GM13977 (cell line): ENCODE measurements at regions not wholly inside any gene's neighbourhood (a gene's known extent, or its start where the extent isn't known, plus 50 kb on each side); places are given as distances from the start of the nearest gene placed in this dataset.
A peak's percentile ranks its signal among the peaks of the same experiment; 100 is the strongest.
"Not testable (repeated sequence)": the region's sequence is repeated elsewhere in the genome, so short reads cannot be mapped to it uniquely, and the experiment has no call there.

ENCODE experiments used
- DNase-seq: peaks from one replicate; pipeline ENCODE4 v3.0.0; 2012; ENCODE audit warnings: low spot score
- in situ Hi-C: fragments of 300-500 bp; cut with MboI; formaldehyde crosslinking; loops from one replicate; pipeline ENCODE4 v1.12.0; 2022; ENCODE audit warnings: low sequenced_read_pairs, low pct_unique_long_range_greater_than_20kb, mixed read lengths, inconsistent platforms; ENCODE audit not compliant: unreplicated experiment
- TF ChIP-seq, protein P1 (sequence below): IDR thresholded peaks from 2 replicates; pipeline ENCODE4 v1.5.1; 2012; ENCODE audit warnings: mild to moderate bottlenecking, control low read depth; ENCODE audit not compliant: insufficient read depth; ENCODE audit errors: extremely low read depth, missing control alignments

DNA sequence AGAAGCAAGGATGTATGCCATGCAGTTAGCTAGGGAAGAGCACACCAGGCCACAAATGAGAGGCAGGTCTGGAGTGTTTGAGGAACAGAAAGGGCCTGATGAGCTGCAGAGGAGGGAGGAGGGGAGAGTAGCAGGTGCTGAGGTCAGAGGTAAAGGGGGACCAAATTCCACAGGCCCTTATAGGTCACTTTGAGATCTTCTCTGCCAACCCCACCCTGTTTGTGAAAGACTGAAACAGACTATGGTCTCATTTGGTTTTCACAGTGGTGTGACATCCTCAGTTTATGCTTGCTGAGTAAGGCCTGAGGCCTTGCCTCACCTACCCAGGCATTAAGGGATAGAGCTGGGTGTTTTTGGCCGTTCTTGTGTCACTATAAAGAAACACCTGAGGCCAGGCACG, 187.7 kb upstream of the MYLIP start:
- TF ChIP-seq, protein P1, sequence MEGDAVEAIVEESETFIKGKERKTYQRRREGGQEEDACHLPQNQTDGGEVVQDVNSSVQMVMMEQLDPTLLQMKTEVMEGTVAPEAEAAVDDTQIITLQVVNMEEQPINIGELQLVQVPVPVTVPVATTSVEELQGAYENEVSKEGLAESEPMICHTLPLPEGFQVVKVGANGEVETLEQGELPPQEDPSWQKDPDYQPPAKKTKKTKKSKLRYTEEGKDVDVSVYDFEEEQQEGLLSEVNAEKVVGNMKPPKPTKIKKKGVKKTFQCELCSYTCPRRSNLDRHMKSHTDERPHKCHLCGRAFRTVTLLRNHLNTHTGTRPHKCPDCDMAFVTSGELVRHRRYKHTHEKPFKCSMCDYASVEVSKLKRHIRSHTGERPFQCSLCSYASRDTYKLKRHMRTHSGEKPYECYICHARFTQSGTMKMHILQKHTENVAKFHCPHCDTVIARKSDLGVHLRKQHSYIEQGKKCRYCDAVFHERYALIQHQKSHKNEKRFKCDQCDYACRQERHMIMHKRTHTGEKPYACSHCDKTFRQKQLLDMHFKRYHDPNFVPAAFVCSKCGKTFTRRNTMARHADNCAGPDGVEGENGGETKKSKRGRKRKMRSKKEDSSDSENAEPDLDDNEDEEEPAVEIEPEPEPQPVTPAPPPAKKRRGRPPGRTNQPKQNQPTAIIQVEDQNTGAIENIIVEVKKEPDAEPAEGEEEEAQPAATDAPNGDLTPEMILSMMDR: no peak
- in situ Hi-C loops: no loop called here

DNA sequence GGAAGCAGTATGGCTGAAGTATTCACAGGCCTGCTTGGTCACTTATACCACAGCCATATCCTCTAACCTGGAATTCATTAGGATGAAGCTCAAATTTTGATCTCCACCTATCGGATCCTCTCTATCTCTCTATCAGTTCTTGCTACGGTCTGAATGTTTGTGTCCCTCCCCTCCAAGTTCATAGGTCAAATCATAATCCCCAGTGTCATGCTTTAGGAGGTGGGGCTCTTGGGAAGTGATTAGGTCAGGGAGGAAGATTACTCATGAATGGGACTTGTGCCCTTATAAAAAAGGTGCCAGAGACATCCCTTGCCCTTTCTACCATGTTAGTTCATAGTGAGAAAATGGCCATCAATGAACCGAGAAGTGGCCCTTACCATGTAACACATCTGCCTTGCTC, 190.8 kb upstream of the MYLIP start:
- TF ChIP-seq, protein P1: no peak
- in situ Hi-C loops: no loop called here
- no peak for DNase-seq

More for the DNA sequence above, 187.7 kb upstream of the MYLIP start:
- DNase-seq: no peak

DNA sequence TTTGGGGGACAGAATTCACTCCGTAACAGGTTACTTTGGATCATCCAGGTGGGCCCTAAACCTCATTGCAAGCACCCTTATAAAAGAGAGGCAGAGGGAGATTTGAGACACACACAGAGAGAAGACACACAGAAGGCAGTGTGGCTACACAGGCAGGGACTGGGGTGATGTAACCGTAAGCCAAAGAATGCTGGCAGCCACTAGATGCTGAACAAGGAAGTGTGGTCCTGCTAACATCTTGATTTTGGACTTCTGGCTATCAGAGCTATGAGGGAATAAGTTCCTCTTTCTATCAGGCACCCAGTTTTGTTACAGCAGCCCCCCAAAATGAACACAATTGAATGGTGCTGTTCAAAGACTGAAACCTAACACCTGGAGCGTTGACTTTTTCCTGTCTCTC, 191.3 kb upstream of the MYLIP start:
- no peak for DNase-seq
- TF ChIP-seq, protein P1: no peak
- in situ Hi-C loops: no loop called here

DNA sequence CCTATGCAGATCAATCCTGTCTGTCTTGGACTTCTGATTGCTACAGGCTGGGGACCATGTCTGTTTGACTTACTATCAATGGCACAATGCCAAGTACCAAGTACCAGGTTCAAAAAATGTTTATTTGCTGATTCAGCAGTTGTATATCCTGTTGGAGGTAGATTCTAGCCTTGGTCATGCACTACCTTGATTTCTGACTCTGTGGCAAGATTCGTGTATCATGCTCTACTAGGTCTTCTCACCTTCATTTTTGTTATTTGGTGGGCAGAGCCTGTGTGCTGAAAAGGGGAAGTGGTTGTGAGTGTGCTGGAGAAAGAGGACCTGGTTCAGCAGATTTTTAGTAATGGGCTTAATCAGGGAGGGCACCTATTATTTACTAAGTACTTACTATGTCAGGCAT, 192.4 kb upstream of the MYLIP start:
- DNase-seq: peak; percentile 27
- in situ Hi-C loops: no loop called here
- TF ChIP-seq, protein P1: no peak

DNA sequence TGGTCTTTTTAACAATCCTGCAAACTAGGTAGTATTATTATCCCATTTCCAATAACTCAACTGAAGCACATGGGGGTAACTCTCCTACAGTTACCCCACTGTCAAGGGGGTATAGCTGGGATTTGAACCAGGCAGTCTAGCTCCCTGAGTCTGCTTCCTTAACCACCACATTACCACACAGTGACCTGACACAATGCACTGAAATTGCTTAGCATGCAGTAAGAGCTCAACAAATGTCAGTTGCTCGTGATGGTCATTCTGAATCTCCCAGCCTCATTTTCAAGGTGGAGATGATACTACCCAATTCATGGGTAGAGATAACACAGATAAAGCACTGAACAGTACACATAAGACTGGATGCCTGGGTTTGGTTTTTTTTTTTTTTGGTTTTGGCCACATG, 193.2 kb upstream of the MYLIP start:
- TF ChIP-seq, protein P1: no peak
- DNase-seq: no peak
- in situ Hi-C loops: no loop called here

DNA sequence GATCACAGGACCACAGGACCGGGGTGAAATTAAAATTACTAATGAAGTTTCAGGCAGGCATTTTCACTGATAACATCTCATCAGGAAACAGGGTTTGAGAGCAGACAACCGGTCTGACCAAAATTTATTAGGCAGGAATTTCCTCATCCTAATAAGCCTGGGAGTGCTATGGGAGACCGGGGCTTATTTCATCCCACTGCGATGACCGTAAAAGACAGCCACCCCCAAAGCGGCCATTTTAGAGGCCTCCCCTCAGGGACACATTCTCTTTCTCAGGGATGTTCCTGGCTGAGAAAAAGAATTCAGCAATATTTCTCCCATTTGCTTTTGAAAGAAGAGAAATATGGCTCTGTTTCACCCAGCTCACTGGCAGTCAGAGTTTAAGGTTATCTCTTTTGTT, 197.2 kb upstream of the MYLIP start:
- DNase-seq, in situ Hi-C loops: not testable (repeated sequence)

DNA sequence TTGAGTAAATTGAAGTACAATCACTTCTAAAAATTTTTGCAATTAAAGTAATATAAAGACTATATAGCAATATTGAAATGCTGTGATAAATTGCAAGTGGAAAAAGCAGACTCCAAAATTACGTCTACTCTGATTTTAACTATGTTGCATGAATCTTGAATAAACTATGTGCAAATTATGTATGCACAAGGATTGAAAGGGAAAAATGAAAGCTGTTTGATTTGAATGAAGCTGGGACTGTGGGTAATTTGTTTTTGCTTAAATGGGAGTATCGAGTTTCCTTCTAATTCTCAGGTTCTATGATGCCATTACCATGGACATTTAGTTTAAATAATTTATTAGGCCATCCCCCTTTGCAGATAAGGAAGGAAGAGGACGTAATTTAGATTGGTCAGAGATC, 198.7 kb upstream of the MYLIP start:
- DNase-seq: no peak
- in situ Hi-C loops: no loop called here

More for the DNA sequence above, 198.7 kb upstream of the MYLIP start:
- TF ChIP-seq, protein P1: no peak
